AG09309 (cell line): ENCODE measurements at regions not wholly inside any gene's neighbourhood (a gene's known extent, or its start where the extent isn't known, plus 50 kb on each side); places are given as distances from the start of the nearest gene placed in this dataset.

ENCODE experiments used
- DNase-seq: peaks from one replicate; pipeline ENCODE4 v3.0.0-alpha.2; 2010; ENCODE audit warnings: low read depth
- H3K4me3 ChIP-seq: 2 replicates; pipeline ENCODE4 v1.5.1; 2011; ENCODE audit warnings: mild to moderate bottlenecking, low read depth, low read length, moderate library complexity; ENCODE audit not compliant: control insufficient read depth
- CTCF ChIP-seq: IDR thresholded peaks from 2 replicates; pipeline ENCODE4 v1.5.1; 2011; ENCODE audit warnings: mild to moderate bottlenecking, low read depth, low read length, inconsistent platforms; ENCODE audit not compliant: insufficient read depth, control insufficient read depth; ENCODE audit errors: missing control alignments

GRCh38 chr13:64847767-64848166 is 2382.4 kb downstream of the PCDH9 start:
- no peak overlapping the region for H3K4me3 ChIP-seq
- no peak for DNase-seq
- no peak for TF ChIP-seq CTCF

GRCh38 chr13:64845110-64845509 is 2385.0 kb downstream of the PCDH9 start:
- DNase-seq = no peak
- H3K4me3 ChIP-seq = no peak overlapping the region
- TF ChIP-seq CTCF = no peak

- no peak for DNase-seq
- H3K4me3 ChIP-seq = no peak overlapping the region
- no peak for TF ChIP-seq CTCF
These were observed 2411.1 kb downstream of the PCDH9 start for GRCh38 chr13:64819081-64819480.

- no peak overlapping the region for H3K4me3 ChIP-seq
- DNase-seq = no peak
- no peak for TF ChIP-seq CTCF
These were observed 2412.4 kb downstream of the PCDH9 start for GRCh38 chr13:64817691-64818090.

- no peak for DNase-seq
- no peak for TF ChIP-seq CTCF
- no peak overlapping the region for H3K4me3 ChIP-seq
These were observed 2419.4 kb downstream of the PCDH9 start for GRCh38 chr13:64810750-64811149.

- DNase-seq = no peak
- no peak overlapping the region for H3K4me3 ChIP-seq
- TF ChIP-seq CTCF = no peak
These were observed 2421.4 kb downstream of the PCDH9 start for GRCh38 chr13:64808704-64809103.

GRCh38 chr13:64801768-64802167 is 2428.4 kb downstream of the PCDH9 start:
- DNase-seq = no peak
- no peak for TF ChIP-seq CTCF

More at GRCh38 chr13:64801768-64802167, 2428.4 kb downstream of the PCDH9 start:
- no peak overlapping the region for H3K4me3 ChIP-seq
